Activated CD4-positive, alpha-beta T cell treated with anti-CD3 and anti-CD28 coated beads, Interleukin-2, amount 50 U/mL, for 4 hours (primary cell): ENCODE measurements at regions not wholly inside any gene's neighbourhood (a gene's known extent, or its start where the extent isn't known, plus 50 kb on each side); places are given as distances from the start of the nearest gene placed in this dataset.

Experiments used
- DNase-seq, 2 experiments: peaks; one replicate each; pipeline ENCODE4 v3.0.0-alpha.2; 2020

DNA sequence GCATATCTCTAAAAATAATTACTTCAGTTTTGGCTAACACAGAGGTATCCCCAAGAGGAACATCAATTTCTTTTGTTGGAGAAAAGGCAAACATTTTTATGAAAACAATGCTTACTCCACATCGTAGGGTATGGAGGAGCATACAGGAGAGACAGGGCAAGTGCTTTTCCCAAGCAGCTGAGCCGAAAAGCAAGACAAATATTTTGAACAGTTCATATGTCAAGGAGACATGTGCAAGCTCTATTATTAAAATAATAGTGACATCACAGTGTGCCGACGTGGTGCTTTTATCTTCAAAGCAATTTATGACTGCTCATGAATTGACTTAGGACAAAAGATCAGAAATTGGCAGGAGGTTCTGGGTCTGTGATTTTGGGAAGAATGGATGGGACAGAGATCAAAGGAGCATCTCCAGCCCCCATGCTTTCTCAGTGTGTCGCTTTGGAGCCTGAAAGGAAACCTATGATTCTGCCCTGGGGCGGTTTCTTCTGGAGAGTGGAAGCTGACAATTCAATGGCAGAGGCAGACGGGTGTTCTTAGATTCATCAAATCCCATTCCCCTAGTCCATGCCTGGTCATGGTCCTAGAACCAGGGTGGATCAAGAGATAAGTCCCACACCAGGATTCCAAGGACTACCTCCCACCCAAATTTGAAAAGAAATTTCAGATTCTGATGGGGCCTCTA, 97.1 kb downstream of the JCAD start:
- DNase-seq: no peak

DNA sequence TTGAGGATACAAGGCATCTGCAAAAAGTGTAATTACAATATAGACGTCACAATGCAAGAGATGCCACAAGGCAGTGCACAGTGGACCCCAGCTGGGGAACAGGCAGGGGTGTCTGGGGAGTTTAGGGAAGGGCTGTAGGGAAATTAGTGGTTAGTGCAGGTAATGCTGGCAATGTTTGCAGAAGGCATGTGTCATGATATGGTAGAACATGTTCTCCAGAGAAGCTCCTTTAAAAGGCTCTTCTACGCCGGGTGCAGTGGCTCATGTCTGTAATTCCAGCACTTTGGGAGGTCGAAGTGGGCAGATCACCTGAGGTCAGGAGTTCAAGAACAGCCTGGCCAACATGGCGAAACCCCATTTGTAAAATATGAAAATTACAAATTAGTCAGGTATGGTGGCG, 98.0 kb downstream of the JCAD start:
- no peak for DNase-seq

DNA sequence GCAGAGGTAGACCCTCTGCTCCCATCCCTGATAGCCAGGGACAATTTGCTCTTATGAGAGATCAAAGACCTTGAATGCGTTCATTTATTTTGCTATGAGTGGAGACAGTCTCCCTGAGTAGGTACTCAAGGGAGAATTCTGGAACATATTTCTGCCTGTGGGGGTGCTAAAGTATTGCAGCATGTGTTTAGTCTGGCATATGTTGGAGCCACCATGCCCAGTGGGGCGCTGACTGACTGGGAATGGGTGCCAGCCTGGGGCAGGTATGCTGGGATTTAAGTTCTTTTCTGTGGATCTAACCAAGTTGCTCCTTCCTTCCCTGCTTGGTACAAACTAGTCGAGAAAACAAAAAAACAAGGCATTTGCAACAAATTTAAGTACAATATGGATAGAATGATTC, 99.1 kb downstream of the JCAD start:
- no peak for DNase-seq

DNA sequence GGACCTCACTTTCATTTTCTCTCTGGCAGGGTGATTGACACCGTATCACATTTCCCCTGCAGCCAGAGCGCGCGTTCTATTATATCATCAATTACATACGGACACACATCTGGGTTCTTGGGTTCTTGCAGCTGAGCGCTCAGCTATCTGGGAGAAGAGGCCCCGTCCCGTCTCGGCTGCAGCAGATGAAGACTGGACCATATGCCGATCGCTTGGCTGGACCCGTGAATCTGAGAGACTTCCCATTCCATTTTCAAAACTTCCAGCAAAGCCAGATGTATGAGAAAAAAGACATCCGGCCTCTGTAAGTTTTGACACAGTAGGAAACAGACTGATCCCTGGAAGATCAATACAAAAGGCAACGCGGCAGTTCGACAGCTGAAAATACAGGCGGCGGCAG, 99.8 kb downstream of the JCAD start:
- DNase-seq: no peak

DNA sequence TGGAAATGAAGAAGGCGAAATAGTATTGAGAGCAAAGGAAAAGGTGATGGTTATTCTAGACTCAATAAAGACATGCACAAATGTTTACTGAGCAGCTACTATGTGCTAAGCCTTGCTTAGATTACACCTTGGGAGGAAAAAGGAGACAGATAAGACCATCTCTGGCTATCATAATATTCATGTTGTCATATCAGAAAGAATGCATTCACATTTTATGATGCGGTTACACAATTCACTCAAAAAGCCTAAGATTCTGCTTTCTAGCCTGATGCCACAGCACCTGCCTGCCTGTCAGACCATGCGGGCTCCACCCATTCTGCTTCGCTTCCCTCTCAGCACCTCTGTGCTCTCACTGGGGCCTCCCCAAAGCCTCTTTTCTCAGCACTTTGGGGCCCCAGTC, 100.9 kb downstream of the JCAD start:
- no peak for DNase-seq

DNA sequence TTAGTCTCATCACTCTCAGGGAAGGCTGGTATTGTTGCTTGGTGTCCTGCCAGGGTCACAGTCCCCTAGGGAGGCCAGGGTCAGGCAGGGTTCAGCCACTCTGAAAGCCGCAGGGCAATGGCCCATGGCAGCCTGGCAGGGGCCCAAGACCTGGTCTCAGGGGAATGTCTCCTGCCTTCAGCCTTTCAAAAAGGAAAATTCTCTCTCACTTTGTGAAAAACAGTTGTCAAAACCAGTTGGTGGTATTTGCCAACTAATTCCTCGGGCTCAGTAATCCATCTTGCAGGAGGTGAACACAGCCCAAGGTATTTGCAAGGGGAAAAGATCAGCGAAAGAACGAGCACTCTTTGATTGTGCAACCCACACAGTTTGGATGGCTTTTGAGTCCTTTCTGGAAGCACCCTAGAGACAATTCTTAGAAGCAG, 101.5 kb downstream of the JCAD start:
- no peak for DNase-seq

DNA sequence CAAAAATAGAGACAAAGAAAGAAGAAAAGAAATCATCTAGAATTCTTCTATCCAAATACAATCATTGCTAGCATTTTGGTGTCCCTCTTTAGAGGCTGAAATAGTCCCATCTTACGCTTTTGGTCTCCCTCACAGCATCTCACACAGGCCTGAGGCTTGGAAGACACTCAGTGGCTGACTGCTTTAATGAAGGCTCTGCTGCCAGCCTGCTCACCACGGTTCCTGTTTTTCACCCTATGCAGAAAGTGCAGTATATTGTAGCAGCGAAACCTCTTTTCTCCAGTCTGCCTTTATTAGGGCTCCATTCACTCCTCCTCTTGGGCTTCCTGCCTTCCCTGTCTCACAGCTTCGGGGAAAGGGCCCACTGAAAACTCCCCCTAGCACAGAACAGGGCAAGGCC, 102.2 kb downstream of the JCAD start:
- no peak for DNase-seq

DNA sequence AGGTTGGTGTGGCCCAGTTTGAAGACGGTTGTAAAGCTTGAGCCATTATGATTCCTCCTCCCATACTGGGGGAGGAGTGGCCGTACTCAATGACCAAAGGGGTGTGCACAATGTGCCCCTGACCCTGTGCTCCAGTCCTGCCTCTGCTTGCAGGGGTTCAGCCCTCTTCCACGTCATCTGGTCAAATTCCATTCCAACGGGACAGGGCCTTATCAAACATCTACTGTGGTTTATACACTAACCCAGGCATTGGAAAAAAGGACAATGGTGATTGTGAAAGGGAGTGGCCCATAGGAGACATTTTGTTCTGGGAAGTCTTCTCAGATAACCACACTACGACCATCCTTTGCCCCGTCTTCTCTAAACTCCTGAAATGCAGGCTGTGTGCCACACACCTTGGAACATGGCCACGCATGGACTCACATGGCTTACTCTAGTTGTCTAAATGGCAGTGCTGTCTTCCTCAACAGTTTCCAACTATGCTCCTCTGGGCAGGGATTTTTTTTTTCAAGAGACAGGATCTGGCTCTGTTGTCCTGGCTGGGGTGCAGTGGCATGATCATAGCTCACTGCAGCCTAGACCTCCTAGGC, 103.0 kb downstream of the JCAD start:
- no peak for DNase-seq

DNA sequence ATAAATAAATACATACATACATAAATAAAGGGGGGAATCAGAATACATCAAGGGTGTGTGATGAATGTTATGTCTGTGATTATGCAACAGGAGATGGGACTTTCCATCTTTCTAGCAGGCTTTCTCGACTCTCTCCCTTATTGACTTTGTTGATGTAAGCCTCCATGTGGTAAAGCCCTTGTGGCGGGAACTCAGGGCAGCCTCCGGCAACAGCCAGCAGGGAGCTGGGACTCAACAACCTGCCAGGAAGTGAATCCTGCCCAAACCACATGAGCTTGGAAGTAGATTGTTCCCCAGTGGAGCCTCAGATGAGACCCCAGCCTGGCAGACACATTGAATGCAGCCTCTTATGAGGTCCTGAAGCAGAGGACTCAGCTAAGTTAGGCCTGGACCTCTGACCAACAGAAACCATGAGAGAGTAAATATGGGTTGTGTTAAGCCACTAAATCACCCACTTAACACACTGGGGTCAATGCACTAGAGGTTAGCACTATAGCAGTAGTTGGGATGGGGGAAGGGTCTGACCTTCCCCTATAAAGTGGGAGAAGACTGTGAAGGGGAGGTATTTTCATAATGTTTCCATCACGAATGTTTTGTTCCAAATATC, 104.0 kb downstream of the JCAD start:
- DNase-seq: no peak

DNA sequence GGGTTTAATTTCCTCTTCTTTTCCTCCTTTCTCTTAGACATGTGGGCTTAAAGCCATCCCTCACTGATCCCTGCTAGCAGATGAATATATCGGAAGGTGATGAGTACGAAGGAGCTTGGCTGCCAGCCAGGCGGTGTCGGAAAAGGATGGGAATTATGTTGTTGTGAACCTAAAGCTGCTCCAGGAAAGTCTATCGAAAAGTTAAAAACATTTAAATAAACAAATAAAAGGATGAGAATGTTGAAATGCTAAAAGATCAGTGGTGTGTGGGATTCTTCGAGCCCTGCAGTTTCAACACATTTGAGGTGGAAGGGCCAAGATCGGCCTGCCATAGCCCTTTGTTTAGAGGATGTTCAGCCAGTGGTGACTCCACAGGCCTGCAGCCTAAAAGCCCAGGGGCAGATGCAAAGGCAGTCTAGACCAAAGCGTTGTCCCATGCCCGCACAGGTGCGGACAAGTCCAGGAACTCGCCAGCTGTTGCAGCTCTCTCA, 107.9 kb downstream of the JCAD start:
- DNase-seq: no peak

DNA sequence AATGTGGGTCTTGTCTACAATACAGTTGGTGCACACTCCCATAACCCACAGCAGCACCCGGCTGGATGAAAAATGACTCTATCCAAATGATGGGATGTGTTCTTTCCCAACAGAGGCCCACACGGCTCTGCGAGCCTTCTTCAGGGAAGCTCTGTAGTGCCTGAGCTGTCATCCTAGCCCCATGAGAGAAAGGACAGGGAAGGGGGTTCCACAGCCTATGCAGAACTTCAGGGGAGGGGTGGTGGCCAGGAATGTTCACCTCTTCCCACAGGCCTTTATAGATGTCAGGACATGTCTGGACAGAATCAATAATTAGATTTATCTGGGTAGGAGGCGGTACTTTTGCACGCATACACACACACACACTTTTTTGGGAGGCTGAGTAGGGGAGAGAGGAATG, 109.0 kb downstream of the JCAD start:
- no peak for DNase-seq

DNA sequence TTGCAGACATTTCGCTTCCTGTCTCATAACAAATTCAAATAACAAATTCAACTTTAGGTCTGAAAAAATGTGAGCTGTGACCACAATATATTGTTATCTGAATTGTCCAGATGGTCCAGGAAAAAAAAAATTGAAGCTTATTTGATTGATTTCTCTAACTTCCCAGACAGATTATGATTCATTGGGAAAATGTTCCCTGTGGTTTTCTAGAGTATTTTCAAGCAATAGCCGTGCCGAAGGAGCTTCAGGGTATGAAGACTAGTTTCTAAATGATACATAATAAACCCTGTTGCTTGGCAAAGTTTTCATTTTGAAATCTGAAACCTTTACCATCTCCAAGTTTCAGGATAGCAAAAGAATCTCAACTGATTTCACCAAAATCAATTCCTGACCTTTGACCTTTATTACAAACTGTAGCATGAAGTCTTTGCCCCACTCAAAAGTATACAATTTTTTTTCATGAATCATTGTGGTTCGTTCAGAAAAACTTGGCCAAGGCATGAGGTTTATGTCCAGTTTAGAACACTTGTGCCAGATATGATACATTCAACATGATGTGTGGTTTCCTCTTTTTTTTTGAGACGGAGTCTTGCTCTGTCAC, 109.9 kb downstream of the JCAD start:
- no peak for DNase-seq

DNA sequence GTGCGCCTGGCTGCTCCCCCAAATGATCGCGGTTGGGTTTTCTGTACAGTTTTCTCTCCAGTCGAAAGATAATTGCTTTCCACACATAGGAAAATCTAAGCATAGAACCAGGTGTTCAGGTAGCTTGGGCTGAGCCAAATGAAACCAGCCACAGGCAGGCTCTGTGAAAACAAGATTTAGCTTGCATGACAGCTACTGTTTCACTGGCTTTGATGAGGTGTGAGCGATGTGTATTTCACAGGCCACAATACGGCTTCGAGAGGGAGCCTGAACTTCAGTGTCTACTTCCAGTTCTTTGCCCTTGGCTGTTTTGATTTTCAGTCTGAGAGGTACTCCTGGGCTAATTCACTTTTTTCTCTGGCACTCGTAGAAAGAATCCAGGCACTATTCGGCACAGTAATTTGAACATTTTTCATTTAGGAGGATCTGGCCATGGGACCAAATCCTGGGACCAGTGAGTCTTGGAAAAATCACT, 110.5 kb downstream of the JCAD start:
- no peak for DNase-seq

DNA sequence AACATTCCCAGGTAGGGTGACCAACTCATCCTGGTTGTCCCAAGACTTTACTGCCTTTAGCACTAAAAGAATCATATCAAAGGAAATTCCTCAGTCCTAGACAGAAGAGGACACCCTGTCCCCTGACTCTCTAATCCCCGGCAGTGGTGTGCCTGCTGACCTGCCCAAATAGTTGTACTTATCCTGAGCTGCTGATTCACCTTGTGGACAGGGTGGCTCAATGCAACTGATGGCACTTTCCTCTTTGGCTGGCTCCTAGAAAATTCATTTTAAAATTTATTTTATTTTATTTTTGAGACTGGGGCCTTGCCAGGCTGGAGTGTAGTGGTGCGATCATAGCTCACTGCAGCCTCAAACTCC, 111.7 kb downstream of the JCAD start:
- no peak for DNase-seq

DNA sequence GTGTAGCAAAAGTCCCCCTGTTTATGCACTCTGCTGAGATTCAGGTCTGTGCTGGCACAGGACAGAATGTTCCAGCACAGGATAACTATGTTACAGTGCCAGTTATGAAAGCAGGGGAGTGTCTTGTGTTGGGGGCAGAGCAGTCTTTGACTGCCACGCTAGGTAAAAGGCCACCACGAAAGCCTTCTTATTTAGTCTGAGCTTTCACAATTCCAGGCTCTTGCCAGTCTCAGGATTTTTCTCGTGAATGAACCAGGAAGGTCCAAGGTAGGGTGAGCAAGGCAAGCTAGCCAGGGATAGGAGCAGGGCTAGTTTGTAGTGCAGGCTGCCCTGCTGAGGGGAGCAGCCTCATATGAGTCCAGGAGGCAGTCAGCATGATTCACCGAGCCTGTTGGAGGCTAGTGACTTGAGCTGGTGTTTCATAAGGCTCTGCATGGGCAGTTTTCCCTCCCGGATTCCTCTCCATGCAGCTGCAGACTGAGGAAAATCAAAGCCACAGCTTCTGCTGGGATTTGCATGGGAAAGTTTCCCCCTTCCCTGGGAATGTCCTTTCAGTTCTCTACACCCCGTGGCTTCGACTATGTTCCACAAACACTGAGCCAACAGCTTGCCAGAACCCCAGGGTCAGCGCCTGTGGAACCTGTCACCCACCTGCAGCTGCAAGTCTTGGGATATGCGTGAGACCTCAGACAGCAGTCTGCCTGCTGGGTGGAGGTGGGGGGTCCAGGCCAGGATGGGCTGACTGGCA, 112.3 kb downstream of the JCAD start:
- no peak for DNase-seq

DNA sequence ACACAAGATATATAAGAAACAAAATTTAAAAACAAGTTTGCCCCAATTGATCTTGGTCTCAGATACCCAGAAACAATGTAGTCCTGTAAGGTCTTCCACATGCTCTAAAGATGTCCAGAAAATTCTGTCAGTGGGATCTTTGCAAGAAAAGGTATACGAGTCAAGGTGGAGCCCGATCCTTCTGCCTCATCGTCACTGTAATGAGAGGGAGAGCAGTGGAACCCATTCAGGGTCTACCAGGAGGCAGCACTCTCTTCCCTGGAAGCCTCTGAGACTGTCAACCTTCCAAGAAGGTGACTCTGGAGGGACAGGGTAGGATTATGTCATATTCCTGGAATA, 112.8 kb downstream of the JCAD start:
- no peak for DNase-seq

DNA sequence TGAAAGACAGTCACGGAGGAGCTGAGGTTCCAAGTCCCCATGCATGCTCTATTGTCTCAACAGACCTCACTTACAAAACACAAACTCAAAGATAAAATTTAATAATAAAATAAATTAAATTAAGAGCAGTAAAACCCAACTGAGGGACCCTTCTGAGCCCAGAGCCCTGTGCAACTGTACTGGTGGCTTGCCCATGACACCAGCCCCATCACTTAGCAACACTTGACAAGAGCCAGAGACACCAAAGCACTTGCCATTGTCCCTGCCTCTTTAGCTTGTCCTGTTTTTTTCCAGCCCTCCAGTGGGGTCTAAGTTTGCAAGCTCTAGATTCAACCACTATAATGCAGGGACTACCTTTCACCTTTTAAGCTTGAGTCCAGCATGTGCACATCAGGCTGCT, 117.9 kb downstream of the JCAD start:
- no peak for DNase-seq

DNA sequence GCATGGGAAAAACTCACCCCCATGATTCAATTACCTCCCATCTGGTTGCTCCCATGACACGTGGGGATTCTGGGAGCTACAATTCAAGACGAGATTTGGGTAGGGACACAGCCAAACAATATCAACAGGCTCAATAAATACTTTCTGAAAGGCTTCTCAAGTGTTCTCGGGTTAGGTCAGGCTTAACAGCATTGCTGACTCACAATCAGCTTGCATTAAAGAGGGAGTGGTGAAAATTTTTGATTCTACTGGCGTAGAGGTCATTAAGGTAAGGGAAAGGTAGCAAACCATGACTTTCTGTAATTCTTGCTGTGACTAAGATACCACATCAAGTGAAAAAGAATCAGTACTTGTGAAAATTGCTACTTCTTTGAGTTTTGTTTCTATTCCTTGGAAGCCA, 126.4 kb downstream of the JCAD start:
- no peak for DNase-seq

DNA sequence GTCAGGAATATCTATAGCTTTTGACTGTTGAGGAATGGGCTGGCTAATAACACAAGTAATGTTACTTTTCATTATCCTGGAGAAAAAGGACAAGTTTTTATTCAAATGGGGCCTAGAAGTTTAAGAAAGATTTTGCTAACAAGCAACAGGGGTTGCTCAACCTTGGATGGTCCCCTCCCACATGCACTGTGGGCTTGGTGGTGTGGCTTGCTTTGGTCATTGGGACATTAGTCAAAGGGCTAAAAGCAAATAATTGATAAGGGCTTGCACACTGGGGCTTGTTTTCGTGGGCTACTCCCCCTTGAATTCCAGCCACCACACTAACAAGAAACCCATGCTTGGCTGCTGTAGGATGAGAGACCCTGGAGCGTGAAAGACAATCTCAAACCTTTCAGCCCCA, 127.6 kb downstream of the JCAD start:
- DNase-seq: no peak

DNA sequence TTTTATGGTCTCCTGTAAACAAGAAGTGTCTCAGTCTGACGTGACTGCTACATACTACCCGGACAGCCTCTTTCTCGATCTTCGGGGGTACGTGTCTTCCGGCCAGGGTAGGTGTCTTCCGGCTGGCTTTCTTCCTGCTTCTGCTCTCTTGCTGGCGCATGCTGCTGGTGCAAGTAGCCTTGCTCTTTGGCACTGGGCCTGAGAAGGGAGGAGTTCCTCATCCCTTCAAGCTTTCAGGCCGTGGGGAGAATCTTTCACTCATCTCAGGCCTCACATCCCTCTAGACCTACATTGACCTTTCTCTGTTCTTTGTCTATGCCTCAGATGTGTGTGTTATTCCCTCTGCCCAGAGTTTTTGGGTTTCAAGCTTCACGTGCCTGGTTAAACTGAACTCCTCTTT, 130.4 kb downstream of the JCAD start:
- no peak for DNase-seq

DNA sequence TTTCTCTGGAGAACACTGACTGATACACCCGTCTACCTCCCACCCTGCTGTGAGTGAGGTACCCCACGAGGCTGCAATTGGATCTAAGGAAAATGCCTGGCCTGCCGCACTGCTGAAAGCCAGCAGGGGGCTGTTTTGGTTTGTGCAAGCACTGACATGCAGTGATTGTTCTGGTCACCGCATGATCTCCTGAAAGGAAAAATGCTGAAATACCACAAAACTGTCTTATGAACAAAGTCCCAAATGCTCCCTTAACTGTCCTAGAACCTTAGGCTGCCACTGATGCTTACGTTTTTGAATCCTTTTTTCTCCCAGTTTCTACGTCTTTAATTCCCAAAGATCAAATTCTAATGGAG, 132.7 kb downstream of the JCAD start:
- DNase-seq: no peak

DNA sequence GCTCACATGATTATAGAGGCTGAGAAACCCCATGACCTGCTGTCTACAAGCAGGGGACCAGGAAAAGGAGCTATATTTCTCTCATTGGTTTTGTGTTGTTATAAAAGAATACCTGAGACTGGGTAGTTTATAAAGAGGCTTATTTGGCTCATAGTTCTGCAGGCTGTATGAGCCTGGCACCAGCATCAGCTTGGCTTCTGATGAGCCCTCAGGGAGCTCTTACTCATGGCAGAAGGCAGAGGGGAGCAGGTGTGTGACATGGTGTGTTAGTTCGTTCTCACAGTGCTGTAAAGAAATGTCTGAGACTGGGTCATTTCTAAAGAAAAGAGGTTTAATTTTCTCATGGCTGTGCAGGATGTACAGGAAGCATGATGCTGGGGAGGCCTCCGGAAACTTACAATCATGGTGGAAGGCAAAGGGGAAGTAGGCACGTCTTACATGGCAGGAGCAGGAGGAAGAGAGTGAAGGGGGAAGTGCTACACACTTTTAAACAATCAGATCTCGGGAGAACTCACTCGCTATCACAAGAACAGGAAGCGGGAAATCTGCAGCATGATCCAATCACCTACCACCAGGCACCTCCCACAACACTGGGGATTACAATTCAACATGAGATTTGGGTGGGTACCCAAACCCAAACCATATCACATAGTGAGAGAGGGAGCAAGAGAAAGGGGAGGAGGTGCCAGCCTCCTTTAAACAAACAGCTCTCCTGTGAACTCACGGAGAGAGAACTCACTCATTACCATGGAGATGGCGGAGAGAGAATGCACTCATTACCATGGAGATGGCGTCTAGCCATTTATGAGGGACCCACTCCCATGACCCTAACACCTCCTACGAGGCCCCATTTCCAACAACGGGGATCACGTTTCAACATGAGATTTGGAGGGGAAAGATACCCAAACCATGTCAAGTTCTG, 133.4 kb downstream of the JCAD start:
- no peak for DNase-seq

DNA sequence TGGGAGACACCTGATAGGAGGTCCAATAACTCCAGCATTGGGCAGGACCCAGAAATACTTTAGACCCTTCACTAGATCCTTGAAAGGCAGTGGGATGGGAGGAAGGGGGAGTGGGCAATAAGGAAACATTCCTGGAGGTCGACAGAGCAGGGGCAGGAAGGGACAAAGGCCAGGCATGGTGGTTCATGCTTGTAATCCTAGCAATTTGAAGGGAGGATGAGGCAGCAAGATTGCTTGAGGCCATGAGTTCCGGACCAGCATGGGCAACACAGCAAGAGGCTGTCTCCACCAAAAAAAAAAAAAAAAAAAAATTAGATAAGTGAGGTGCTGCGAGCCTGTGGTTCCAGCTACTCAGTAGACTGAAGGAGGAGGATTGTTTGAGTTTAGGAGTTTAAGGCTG, 134.9 kb downstream of the JCAD start:
- no peak for DNase-seq
